ENCODE measurements at regions not wholly inside any gene's neighbourhood (a gene's known extent, or its start where the extent isn't known, plus 50 kb on each side); places are given as distances from the start of the nearest gene placed in this dataset.

- FAIRE-seq (no peak), ATAC-seq (no peak), DNase-seq (ENCODE audit: extremely low read depth in 1 of 4, low spot score in 3 of 4) (no peak)
- Histone ChIP-seq H3K36me3 (ENCODE audit: control insufficient read depth, insufficient read depth, low read length) (no peaks in the 10 kb centered on the region), H3K4me2 (ENCODE audit: insufficient read depth, low read length) (no peak overlapping the region), H3K9me3 (replicated peaks; ENCODE audit: control insufficient read depth, insufficient read depth, low read depth, low read length) (no peaks in the 10 kb centered on the region), H2AFZ (ENCODE audit: low read depth, low read length) (no peak overlapping the region), H3K79me2 (ENCODE audit: control insufficient read depth, insufficient read depth, low read length) (no peaks in the 10 kb centered on the region), H3K27ac (ENCODE audit: extremely low read depth, low read depth, low read length) (no peak overlapping the region), H3K9ac (ENCODE audit: insufficient read depth in 1 of 2, low read depth in 2 of 2, low read length in 2 of 2) (no peak overlapping the region), H3K4me3 (no peak overlapping the region), H4K20me1 (replicated peaks; ENCODE audit: control insufficient read depth, insufficient read depth, low read length) (no peaks in the 10 kb centered on the region), H3K4me1 (replicated peaks in 1 of 2; ENCODE audit: control insufficient read depth in 2 of 2, insufficient read depth in 2 of 2, low read length in 2 of 2) (no peaks in the 10 kb centered on the region), H3K9me1 (ENCODE audit: control insufficient read depth, insufficient read depth, low read length) (no peaks in the 10 kb centered on the region), H3K27me3 (ENCODE audit: control insufficient read depth in 2 of 2, insufficient read depth in 2 of 2, low read length in 2 of 2) (peaks cover 12 to 40% of the 10 kb centered on the region in 2 experiments; a peak in 4 of 5 replicates)
- CTCF ChIA-PET (ENCODE audit: low intra/inter-chr PET ratio) = no interaction called here
- intact Hi-C loops (cut with micrococcal nuclease) (loop anchor here (2.0 to 5.0 kb wide), 2 partner anchors 518 to 885 kb away; no protein-coding TSS in a partner anchor), in situ Hi-C loops (cut with MboI) (no loop called here)
- no peak for TF ChIP-seq E2F4 (CRISPR knock-in tag; IDR thresholded peaks at IDR 0.05; ENCODE audit: low read depth)
- TF ChIP-seq TFAM (CRISPR knock-in tag; conservative IDR thresholded peaks at IDR 0.05) = no peak
- no peak for TF ChIP-seq ZBTB7A (IDR thresholded peaks at IDR 0.05; ENCODE audit: borderline replicate concordance, control insufficient read depth, low read depth, low read length)
- TF ChIP-seq ELF4 (CRISPR knock-in tag; IDR thresholded peaks at IDR 0.05) = no peak
- TF ChIP-seq, protein P1, sequence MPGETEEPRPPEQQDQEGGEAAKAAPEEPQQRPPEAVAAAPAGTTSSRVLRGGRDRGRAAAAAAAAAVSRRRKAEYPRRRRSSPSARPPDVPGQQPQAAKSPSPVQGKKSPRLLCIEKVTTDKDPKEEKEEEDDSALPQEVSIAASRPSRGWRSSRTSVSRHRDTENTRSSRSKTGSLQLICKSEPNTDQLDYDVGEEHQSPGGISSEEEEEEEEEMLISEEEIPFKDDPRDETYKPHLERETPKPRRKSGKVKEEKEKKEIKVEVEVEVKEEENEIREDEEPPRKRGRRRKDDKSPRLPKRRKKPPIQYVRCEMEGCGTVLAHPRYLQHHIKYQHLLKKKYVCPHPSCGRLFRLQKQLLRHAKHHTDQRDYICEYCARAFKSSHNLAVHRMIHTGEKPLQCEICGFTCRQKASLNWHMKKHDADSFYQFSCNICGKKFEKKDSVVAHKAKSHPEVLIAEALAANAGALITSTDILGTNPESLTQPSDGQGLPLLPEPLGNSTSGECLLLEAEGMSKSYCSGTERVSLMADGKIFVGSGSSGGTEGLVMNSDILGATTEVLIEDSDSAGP (CRISPR knock-in tag; IDR thresholded peaks at IDR 0.05) = no peak
- no peak for TF ChIP-seq PTRF (tag; IDR thresholded peaks at IDR 0.05)
- TF ChIP-seq ZNF764 (CRISPR knock-in tag; IDR thresholded peaks at IDR 0.05; ENCODE audit: low read depth) = no peak
- TF ChIP-seq ZNF644 (tag; IDR thresholded peaks at IDR 0.05; ENCODE audit: low read depth) = no peak
- no peak for TF ChIP-seq SRSF3 (IDR thresholded peaks at IDR 0.05; ENCODE audit: insufficient read depth, low read length)
- no peak for TF ChIP-seq EHMT2 (IDR thresholded peaks at IDR 0.05)
- TF ChIP-seq SLC30A9 (CRISPR knock-in tag; IDR thresholded peaks at IDR 0.05) = no peak
- WGBS (ENCODE audit: insufficient coverage, low coverage, missing lambda C conversion rate) = 0% methylated on average over 2 of the region's 2 CpGs
- POLR2A ChIA-PET = interaction anchor here (0.6 kb wide), 1 partner anchor 1623 kb away, joined by 4 read pairs; no protein-coding TSS in a partner anchor
- BruUV-seq (replicated peaks) = no TSS peak
Observed at GRCh38 chr17:65279456-65279855, 142.3 kb downstream of the RGS9 start.
